K562 (cell line): ENCODE measurements at regions not wholly inside any gene's neighbourhood (a gene's known extent, or its start where the extent isn't known, plus 50 kb on each side); places are given as distances from the start of the nearest gene placed in this dataset.

ENCODE experiments used
- ATAC-seq: fragments of 200-7000 bp; cut with Tn5 transposase; 3 replicates; pipeline ENCODE4 v1.9.1; 2020; ENCODE audit warnings: moderate library complexity
- BruUV-seq: library from RNA; stranded (reverse); fragments of 400-500 nt; replicated peaks from 2 replicates; lab custom pipeline; 2021; lab: Mats Ljungman, UMichigan
- CTCF ChIA-PET: fragments of 300-600 bp; formaldehyde crosslinking; extraction: SDS; loops from one replicate; lab custom pipeline; 2021; ENCODE audit warnings: low intra/inter-chr PET ratio; lab: Yijun Ruan, JAX
- POLR2A ChIA-PET: fragments of 300-600, 350-650 bp; sonication (Branson Sonifier 250); formaldehyde crosslinking; extraction: SDS; loops from one replicate; lab custom pipeline; 2021; ENCODE audit warnings: antibody characterized with exemption, inconsistent platforms; lab: Yijun Ruan, JAX
- DNase-seq, 4 experiments: peaks; one replicate each; pipeline versions ENCODE4 v3.0.0 to v3.0.0-alpha.2; 2011 to 2018; ENCODE audit warnings: low spot score in 3 of 4, mixed read lengths in 3 of 4; ENCODE audit errors: extremely low read depth in 1 of 4
- FAIRE-seq: peaks from 2 replicates; lab custom pipeline; 2011; peaks lifted over from hg19 to GRCh38; lab: Jason Lieb, UNC
- H2AFZ ChIP-seq: 2 replicates; pipeline ENCODE4 v1.6.0; 2011; ENCODE audit warnings: low read depth, low read length, control low read depth, inconsistent platforms
- H3K27ac ChIP-seq: fragments of 200-600 bp; 3 replicates; pipeline ENCODE4 v1.8.0; 2011; ENCODE audit warnings: low read depth, mild to moderate bottlenecking, control low read depth, inconsistent platforms, low read length, moderate library complexity, mixed read lengths; ENCODE audit errors: extremely low read depth
- H3K27me3 ChIP-seq, 2 experiments: fragments of 300-600 bp in 1 of 2; 2 replicates in 1 of 2; 3 replicates in 1 of 2; pipeline versions ENCODE4 v1.6.0 to v1.8.0; 2011; ENCODE audit warnings: inconsistent platforms in 2 of 2, low read length in 2 of 2, mild to moderate bottlenecking in 1 of 2, mixed read lengths in 1 of 2, moderate library complexity in 1 of 2; ENCODE audit not compliant: control insufficient read depth in 2 of 2, insufficient read depth in 2 of 2
- H3K36me3 ChIP-seq: fragments of 300-600 bp; 3 replicates; pipeline ENCODE4 v1.8.0; 2011; ENCODE audit warnings: mild to moderate bottlenecking, low read length, inconsistent platforms; ENCODE audit not compliant: control insufficient read depth, insufficient read depth
- H3K4me1 ChIP-seq, 2 experiments: fragments of 200-600 bp in 1 of 2; replicated peaks in 1 of 2; 2 replicates in 1 of 2; 3 replicates in 1 of 2; pipeline versions ENCODE4 v1.5.1 to v1.8.0; 2011; ENCODE audit warnings: inconsistent platforms in 2 of 2, low read length in 2 of 2, mild to moderate bottlenecking in 1 of 2, mixed read lengths in 1 of 2, moderate library complexity in 1 of 2; ENCODE audit not compliant: control insufficient read depth in 2 of 2, insufficient read depth in 2 of 2
- H3K4me2 ChIP-seq: 2 replicates; pipeline ENCODE4 v1.6.1; 2011; ENCODE audit warnings: low read length, control low read depth, inconsistent platforms, mixed read lengths; ENCODE audit not compliant: insufficient read depth
- H3K4me3 ChIP-seq: fragments of 200-600 bp; sonication (generic), shearing (Covaris generic); 2 replicates; pipeline ENCODE4 v1.5.1; 2016; ENCODE audit warnings: control low read depth, inconsistent platforms
- H3K79me2 ChIP-seq: fragments of 200-600 bp; 3 replicates; pipeline ENCODE4 v1.8.0; 2011; ENCODE audit warnings: low read length, inconsistent platforms; ENCODE audit not compliant: control insufficient read depth, insufficient read depth
- H3K9ac ChIP-seq, 2 experiments: 2 replicates each; pipeline versions ENCODE4 v1.6.0 to v1.6.1; 2011; ENCODE audit warnings: low read depth in 2 of 2, low read length in 2 of 2, control low read depth in 1 of 2, inconsistent platforms in 1 of 2, mild to moderate bottlenecking in 1 of 2, mixed read lengths in 1 of 2; ENCODE audit not compliant: insufficient read depth in 1 of 2
- H3K9me1 ChIP-seq: one replicate; pipeline ENCODE4 v1.6.0; 2011; ENCODE audit warnings: inconsistent platforms, mild to moderate bottlenecking, low read length, moderate library complexity; ENCODE audit not compliant: control insufficient read depth, insufficient read depth
- H3K9me3 ChIP-seq: replicated peaks from 2 replicates; pipeline ENCODE4 v1.5.1; 2011; ENCODE audit warnings: low read depth, low read length, inconsistent platforms; ENCODE audit not compliant: control insufficient read depth, insufficient read depth
- H4K20me1 ChIP-seq: replicated peaks from 2 replicates; pipeline ENCODE4 v1.6.1; 2011; ENCODE audit warnings: low read length, inconsistent platforms, mixed read lengths; ENCODE audit not compliant: control insufficient read depth, insufficient read depth
- ELK3 ChIP-seq: fragments of 450-650 bp; formaldehyde crosslinking; IDR thresholded peaks from 2 replicates; pipeline ENCODE4 v1.4.0; 2020; ENCODE audit warnings: mild to moderate bottlenecking
- FIP1L1 ChIP-seq: fragments of 200-400 bp; formaldehyde crosslinking; IDR thresholded peaks from 2 replicates; pipeline ENCODE4 v1.6.1; 2018; ENCODE audit warnings: mild to moderate bottlenecking, low read depth, low read length; ENCODE audit not compliant: poor library complexity, severe bottlenecking
- IRF9 ChIP-seq: fragments of 450-650 bp; IDR thresholded peaks from 2 replicates; pipeline ENCODE4 v1.6.1; 2016; ENCODE audit warnings: missing biosample characterization, missing genetic modification characterization
- OTX1 ChIP-seq: fragments of 450-650 bp; formaldehyde crosslinking; IDR thresholded peaks from 2 replicates; pipeline ENCODE4 v1.4.0; 2022; ENCODE audit warnings: mild to moderate bottlenecking
- POLR2A ChIP-seq: fragments of 450-650 bp; conservative IDR thresholded peaks from 2 replicates; pipeline ENCODE4 v1.6.1; 2016
- RBBP5 ChIP-seq: fragments of 200-600 bp; sonication (generic); IDR thresholded peaks from 2 replicates; pipeline ENCODE4 v1.6.1; 2012; ENCODE audit warnings: borderline replicate concordance, mild to moderate bottlenecking, low read length, control low read depth, inconsistent platforms; ENCODE audit not compliant: insufficient read depth, poor library complexity, severe bottlenecking
- RREB1 ChIP-seq: fragments of 250-450 bp; sonication (Bioruptor Pico); IDR thresholded peaks from 2 replicates; pipeline ENCODE4 v1.4.0; 2020
- TCF7L2 ChIP-seq: fragments of 150-350 bp; IDR thresholded peaks from 2 replicates; pipeline ENCODE4 v1.6.1; 2016; ENCODE audit warnings: low read depth, mild to moderate bottlenecking, low read length, moderate library complexity
- ZNF431 ChIP-seq: sonication (generic); formaldehyde crosslinking; IDR thresholded peaks from 2 replicates; pipeline ENCODE4 v1.8.0; 2022; ENCODE audit warnings: mild to moderate bottlenecking, missing genetic modification reagents
- ZNF780A ChIP-seq: fragments of 250-450 bp; sonication (Bioruptor Pico); IDR thresholded peaks from 2 replicates; pipeline ENCODE4 v1.5.0; 2021; ENCODE audit warnings: mild to moderate bottlenecking
- WGBS: fragments of 100-300 bp; shearing (Covaris generic); methylation state at CpG from one replicate; pipeline ENCODE4 v1.1.6; 2016; ENCODE audit warnings: low coverage, mixed read lengths; ENCODE audit not compliant: insufficient coverage; ENCODE audit errors: missing lambda C conversion rate; 5-methylcytosine and 5-hydroxymethylcytosine counted together
- in situ Hi-C: fragments of 300-500 bp; cut with MboI; formaldehyde crosslinking; loops from 4 replicates; pipeline ENCODE4 v1.15.0; 2018; ENCODE audit warnings: inconsistent platforms, mixed read lengths
- intact Hi-C: fragments of 100-400 bp; cut with micrococcal nuclease; formaldehyde crosslinking; loops from 2 replicates; pipeline ENCODE4 v1.14.2; 2022

- H3K79me2 ChIP-seq: no peaks in the 10 kb centered on the region
- POLR2A ChIA-PET: interaction anchor here (0.7 kb wide), 1 partner anchor 29 kb away, joined by 3 read pairs; no protein-coding TSS in a partner anchor
- FAIRE-seq: no peak
These were observed 146.1 kb upstream of the ATP2B2 start for GRCh38 chr3:10651506-10651905.

GRCh38 chr3:10653241-10653640, 147.9 kb upstream of the ATP2B2 start:
- no peaks in the 10 kb centered on the region for H3K79me2 ChIP-seq
- in situ Hi-C loops: no loop called here
- no peaks in the 10 kb centered on the region for H4K20me1 ChIP-seq
- no peak overlapping the region for H3K9ac ChIP-seq
- 0% methylated on average over 4 of the region's 4 CpGs for WGBS
- intact Hi-C loops: no loop called here
- H3K9me3 ChIP-seq: no peaks in the 10 kb centered on the region
- no peak overlapping the region for H3K27ac ChIP-seq
- no peak for ATAC-seq
- no peak overlapping the region for H3K4me3 ChIP-seq
- CTCF ChIA-PET: no interaction called here
- POLR2A ChIA-PET: no interaction called here
- H3K4me2 ChIP-seq: no peak overlapping the region
- H3K27me3 ChIP-seq: peaks cover 2 to 13% of the 10 kb centered on the region in 2 experiments; a peak in 2 of 5 replicates
- H3K36me3 ChIP-seq: no peaks in the 10 kb centered on the region
- no TSS peak for BruUV-seq
- no peak for DNase-seq
- FAIRE-seq: no peak
- H3K4me1 ChIP-seq: no peaks in the 10 kb centered on the region
- H3K9me1 ChIP-seq: no peaks in the 10 kb centered on the region
- H2AFZ ChIP-seq: no peak overlapping the region
- no peak for TF ChIP-seq ELK3 (CRISPR knock-in tag)
- TF ChIP-seq POLR2A: no peak
- TF ChIP-seq RBBP5: no peak
- no peak for TF ChIP-seq TCF7L2
- no peak for TF ChIP-seq ZNF431 (CRISPR knock-in tag)
- TF ChIP-seq IRF9 (tag): no peak
- TF ChIP-seq RREB1: no peak
- TF ChIP-seq ZNF780A (CRISPR knock-in tag): no peak

More at GRCh38 chr3:10651506-10651905, 146.1 kb upstream of the ATP2B2 start:
- intact Hi-C loops: no loop called here
- no peak overlapping the region for H3K9ac ChIP-seq
- peaks cover 2 to 10% of the 10 kb centered on the region in 2 experiments; a peak in 2 of 5 replicates for H3K27me3 ChIP-seq
- H2AFZ ChIP-seq: no peak overlapping the region
- H3K4me3 ChIP-seq: no peak overlapping the region
- no peak for ATAC-seq
- no peaks in the 10 kb centered on the region for H4K20me1 ChIP-seq
- H3K9me1 ChIP-seq: no peaks in the 10 kb centered on the region
- H3K36me3 ChIP-seq: no peaks in the 10 kb centered on the region
- H3K4me2 ChIP-seq: no peak overlapping the region
- TF ChIP-seq FIP1L1 (no peak), OTX1 (peak; percentile 19; the same call in 1 of the 2 replicates)
- TF ChIP-seq, all 486 proteins: peak for 1
- CTCF ChIA-PET: no interaction called here
- in situ Hi-C loops: no loop called here
- Histone ChIP-seq H3K9me3 (no peaks in the 10 kb centered on the region), H3K27ac (no peak overlapping the region), H3K4me1 (no peaks in the 10 kb centered on the region)
- no peak for DNase-seq
- BruUV-seq: no TSS peak
